H1 (cell line): ENCODE measurements at regions not wholly inside any gene's neighbourhood (a gene's known extent, or its start where the extent isn't known, plus 50 kb on each side); places are given as distances from the start of the nearest gene placed in this dataset.

Source experiments
- RXRA ChIP-seq: IDR thresholded peaks from 2 replicates; pipeline ENCODE4 v1.6.1; 2011; ENCODE audit warnings: low read depth, mild to moderate bottlenecking, low read length, moderate library complexity; ENCODE audit not compliant: insufficient read depth

DNA sequence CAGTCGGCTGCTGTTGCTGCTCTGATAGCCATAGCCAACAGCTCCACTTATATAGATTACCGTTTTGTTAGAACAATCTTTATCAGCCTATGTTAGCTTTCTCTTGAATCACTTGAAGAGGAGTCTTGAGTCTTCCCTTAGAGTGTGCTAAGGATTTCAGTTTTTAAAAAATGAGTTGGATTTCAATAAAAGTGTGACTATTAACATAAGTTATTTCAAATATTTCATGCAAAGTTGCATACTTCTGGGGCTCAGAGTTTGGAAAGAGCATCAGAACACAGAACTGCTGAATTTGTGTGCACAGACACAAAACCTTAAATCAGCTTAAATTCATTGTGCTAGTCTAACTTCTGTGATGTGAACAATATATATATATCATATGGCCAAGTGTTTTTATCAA, 174.7 kb downstream of the MTX2 start (continued):
- TF ChIP-seq RXRA, result no peak
